GM11168 (cell line): ENCODE measurements at regions not wholly inside any gene's neighbourhood (a gene's known extent, or its start where the extent isn't known, plus 50 kb on each side); places are given as distances from the start of the nearest gene placed in this dataset.
"Not testable (repeated sequence)": the region's sequence is repeated elsewhere in the genome, so short reads cannot be mapped to it uniquely, and the experiment has no call there.

Experiments used
- in situ Hi-C: fragments of 300-500 bp; cut with MboI; formaldehyde crosslinking; loops from one replicate; pipeline ENCODE4 v1.12.0; 2022; ENCODE audit warnings: low sequenced_read_pairs; ENCODE audit not compliant: unreplicated experiment

- in situ Hi-C loops: loop anchor here (25.0 kb wide), 1 partner anchor 378 kb away; no protein-coding TSS in a partner anchor
Measured at GRCh38 chr20:22833851-22834250, 201.3 kb upstream of the SSTR4 start.

DNA sequence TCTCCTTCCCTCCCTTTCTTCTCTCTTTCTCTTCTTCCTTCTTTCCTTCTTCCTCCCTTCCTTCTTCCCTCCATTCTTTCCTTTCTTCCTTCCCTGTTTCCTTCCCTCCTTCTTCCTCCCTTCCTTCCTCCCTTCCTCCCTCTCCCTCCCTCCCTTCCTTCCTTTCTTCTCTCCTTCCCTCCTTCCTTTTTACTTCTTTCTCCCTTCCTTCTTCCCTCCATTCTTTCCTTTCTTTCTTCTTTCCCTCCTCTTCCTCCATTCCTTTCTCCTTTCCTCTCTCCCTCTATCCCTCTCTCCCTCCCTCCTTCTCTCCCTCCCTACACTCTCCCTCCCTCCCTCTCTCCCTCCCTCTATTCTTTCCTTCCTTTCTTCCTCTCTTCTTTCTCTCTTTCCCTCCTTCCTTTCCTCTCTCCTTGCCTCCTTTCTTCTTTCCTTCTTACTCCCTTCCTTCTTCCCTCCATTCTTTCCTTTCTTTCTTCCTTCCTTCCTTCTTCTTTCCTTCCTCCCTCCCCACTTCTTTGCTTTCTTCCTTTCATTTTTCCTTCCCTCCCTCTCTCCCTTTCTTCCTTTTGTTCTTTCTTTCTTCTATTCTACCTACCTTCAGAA lies 200.4 kb upstream of the SSTR4 start:
- in situ Hi-C loops: loop anchor here (25.0 kb wide), 1 partner anchor 378 kb away; no protein-coding TSS in a partner anchor

- in situ Hi-C loops: loop anchor here (25.0 kb wide), 1 partner anchor 376 kb away; no protein-coding TSS in a partner anchor
Measured at GRCh38 chr20:22836211-22836610, 198.9 kb upstream of the SSTR4 start.

GRCh38 chr20:22836877-22837276 lies 198.2 kb upstream of the SSTR4 start:
- in situ Hi-C loops: loop anchor here (25.0 kb wide), 1 partner anchor 375 kb away; no protein-coding TSS in a partner anchor

DNA sequence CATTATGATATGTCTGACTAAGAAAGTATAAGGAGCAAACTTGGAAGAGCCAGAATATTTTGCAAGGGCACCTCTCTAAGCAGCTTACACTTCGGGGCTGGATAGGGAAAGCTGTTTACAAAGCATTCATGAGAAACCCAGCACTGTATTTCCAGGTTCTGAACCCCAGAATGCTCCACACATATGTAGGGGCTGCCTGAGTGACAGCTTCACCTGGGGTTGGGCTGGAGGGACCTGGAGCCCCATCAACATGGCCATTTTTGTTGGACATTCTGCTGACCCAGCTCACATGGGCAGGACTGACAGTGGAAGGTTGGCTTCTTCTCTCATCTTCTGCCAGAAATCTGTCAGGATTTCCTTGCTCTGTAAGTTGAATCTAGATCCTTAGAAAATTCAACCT lies 197.1 kb upstream of the SSTR4 start:
- in situ Hi-C loops: loop anchor here (25.0 kb wide), 1 partner anchor 374 kb away; no protein-coding TSS in a partner anchor

DNA sequence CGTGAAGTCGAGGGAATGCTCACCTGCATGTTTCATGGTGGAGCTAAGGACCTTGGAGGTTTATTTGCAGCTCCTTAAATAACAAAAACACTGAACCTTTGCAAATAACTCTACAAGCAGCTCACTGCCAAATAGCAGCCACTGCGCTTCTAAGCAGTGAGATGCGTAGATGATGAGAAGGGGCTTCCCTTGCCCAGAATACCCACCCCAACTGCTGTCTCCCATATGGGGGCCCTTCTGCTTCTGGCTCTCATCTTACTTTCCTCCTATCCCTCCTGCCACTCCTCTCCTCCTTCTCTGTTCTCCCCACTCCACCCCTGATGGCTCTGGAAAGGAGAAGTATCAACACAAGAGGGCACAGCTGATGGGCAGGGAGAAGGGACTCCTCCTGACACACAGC lies 193.3 kb upstream of the SSTR4 start:
- in situ Hi-C loops: loop anchor here (25.0 kb wide), 1 partner anchor 370 kb away; no protein-coding TSS in a partner anchor

DNA sequence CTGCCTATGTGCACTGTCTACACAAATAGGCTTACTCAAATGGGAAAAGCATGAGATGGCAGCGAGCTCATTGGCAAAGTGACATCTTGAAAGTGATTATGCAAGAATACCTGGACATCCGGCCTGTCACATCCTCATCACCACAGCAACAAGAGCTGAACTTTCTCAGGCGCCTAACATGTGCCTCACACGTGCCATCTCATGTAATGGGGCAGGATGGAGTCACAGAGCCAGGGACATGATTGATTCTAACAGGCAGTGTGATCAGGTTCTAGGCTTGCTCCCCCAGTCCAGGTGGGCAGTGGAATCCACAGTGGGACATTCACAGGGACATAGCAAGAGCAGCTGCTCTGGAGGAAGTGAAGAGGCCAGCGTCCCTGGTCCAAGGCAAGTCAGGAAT lies 192.3 kb upstream of the SSTR4 start:
- in situ Hi-C loops: loop anchor here (25.0 kb wide), 1 partner anchor 370 kb away; no protein-coding TSS in a partner anchor

DNA sequence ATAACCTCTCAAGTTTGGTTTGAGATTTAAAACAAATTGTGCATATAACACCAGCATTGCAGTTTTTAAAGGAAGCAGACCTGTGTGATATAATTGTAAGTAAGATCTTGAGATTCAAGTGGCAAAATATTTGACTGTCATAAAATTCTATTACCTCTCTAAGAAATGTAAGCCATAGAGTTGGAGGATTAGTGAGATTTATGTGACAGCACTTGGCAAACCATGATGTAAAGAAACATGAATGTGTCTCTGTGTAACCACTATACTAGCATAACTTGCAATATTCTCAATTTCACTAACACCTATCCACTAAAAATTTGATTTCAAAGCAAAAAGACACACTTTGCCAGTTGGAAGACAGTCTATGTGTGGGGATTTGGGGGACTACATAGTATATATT lies 190.2 kb upstream of the SSTR4 start:
- in situ Hi-C loops: loop anchor here (25.0 kb wide), 1 partner anchor 367 kb away; no protein-coding TSS in a partner anchor

DNA sequence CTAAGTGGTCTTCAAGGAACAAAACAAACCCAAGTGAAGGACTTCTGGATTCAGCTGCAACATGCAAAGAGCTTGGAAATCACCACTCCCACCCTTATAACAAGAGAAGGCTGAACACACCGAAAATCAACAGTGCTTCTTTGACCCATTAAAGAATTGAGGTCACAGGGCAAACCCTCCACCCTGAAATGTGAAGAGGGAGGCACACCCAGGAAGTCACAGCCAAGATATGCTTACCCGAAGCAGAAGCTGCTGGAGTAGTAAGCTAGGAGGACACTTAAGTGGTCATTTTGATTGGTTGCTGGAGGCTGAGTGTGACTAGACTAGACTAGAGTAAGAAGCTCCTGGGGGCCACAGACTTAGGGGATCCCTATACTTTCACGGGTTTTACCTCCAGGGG lies 188.2 kb upstream of the SSTR4 start:
- in situ Hi-C loops: loop anchor here (25.0 kb wide), 1 partner anchor 365 kb away; no protein-coding TSS in a partner anchor

GRCh38 chr20:22848364-22848763 lies 186.7 kb upstream of the SSTR4 start:
- in situ Hi-C loops: loop anchor here (25.0 kb wide), 1 partner anchor 364 kb away; no protein-coding TSS in a partner anchor

DNA sequence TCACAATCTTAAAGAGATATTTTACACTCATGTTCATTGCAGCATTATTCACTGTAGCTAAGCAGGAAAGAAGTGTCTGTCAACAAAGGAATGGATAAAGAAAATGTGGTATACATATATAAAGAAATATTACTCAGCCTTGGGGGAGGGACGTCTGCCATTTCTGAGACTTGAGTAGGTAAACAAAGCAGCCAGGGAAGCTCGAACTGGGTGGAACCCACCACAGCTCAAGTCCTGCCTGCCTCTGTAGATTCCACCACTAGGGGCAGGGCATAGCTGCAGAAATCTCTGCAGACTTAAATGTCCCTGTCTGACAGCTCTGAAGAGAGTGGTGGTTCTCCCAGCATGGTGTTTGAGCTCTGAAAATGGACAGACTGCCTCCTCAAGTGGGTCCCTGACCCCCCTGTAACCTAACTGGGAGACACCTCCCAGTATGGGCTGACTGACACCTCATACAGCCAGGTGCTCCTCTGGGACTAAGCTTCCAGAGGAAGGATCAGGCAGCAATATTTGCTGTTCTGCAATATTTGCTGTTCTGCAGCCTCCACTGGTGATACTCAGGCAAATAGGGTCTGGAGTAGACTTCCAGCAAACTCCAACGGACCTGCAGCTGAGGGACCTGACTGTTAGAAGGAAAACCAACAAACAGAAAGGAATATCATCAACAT lies 183.3 kb upstream of the SSTR4 start:
- in situ Hi-C loops: not testable (repeated sequence)

- in situ Hi-C loops: no loop called here
Measured at GRCh38 chr20:22861231-22861980, 173.7 kb upstream of the SSTR4 start.

- in situ Hi-C loops: no loop called here
Measured at GRCh38 chr20:22861990-22862389, 173.1 kb upstream of the SSTR4 start.

GRCh38 chr20:22862671-22863230 lies 172.4 kb upstream of the SSTR4 start:
- in situ Hi-C loops: no loop called here

GRCh38 chr20:22863826-22864225 lies 171.3 kb upstream of the SSTR4 start:
- in situ Hi-C loops: no loop called here

DNA sequence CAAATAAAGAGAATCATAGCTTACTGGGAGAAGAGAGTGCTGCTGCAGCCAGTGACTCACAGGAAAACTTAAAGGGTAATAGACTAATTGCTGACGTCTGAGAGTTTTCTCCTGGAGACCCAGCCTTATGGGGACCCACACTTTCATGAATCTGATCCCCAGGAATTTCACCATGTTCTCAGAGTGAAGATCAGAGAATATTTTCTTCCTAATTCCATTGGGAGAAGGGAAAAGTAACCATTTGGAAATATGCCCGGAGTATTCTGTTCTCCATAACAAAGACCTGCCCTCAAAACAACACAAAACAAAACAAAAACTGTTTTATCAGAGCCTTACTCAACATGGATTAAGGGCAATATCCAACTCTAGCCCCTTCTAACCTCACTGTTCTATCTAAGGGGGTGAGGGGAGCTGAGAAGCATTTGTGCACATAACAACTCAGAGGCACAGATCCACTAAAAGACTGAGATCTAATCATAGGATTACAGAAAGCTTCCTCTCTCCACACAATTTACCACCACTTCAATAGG lies 168.2 kb upstream of the SSTR4 start:
- in situ Hi-C loops: no loop called here

DNA sequence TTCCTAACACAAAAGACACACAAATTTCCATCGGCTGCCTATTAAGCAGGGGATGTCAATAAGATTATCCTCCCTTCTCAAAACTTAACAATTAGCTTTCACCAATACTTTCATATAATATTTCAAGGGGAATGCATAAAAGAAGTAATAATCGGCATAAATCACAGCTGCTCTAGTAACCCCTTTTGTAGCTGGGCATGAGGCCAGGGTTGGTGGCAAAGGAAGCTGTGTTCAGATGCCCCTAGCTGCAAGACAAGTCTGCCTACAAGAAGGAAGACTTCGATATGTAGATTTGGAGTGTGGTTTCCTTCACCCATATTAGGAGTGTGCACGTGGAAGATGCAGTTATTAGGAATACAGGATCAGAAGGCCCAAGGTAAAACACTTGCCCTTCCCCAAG lies 156.9 kb upstream of the SSTR4 start:
- in situ Hi-C loops: no loop called here

DNA sequence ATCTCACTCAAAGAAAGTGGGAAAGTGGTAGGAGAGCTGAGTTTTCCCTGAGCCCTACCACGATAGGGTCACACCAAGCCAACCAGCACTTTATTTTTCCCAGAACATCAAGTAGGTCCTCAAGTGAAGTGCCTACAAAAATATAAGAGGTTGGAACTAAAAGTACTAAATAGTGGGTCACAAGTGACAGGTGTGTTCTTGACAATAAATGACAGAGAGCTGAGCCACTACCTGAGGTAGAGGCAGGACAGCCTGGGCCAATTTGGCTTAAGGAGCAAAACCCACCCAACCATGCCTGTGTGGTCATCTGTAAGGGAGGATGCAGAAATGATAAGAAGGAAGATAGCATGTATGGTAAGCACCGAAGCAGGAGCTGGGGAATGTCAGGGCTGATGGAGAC lies 154.8 kb upstream of the SSTR4 start:
- in situ Hi-C loops: no loop called here

GRCh38 chr20:22887796-22888195 lies 147.3 kb upstream of the SSTR4 start:
- in situ Hi-C loops: no loop called here

DNA sequence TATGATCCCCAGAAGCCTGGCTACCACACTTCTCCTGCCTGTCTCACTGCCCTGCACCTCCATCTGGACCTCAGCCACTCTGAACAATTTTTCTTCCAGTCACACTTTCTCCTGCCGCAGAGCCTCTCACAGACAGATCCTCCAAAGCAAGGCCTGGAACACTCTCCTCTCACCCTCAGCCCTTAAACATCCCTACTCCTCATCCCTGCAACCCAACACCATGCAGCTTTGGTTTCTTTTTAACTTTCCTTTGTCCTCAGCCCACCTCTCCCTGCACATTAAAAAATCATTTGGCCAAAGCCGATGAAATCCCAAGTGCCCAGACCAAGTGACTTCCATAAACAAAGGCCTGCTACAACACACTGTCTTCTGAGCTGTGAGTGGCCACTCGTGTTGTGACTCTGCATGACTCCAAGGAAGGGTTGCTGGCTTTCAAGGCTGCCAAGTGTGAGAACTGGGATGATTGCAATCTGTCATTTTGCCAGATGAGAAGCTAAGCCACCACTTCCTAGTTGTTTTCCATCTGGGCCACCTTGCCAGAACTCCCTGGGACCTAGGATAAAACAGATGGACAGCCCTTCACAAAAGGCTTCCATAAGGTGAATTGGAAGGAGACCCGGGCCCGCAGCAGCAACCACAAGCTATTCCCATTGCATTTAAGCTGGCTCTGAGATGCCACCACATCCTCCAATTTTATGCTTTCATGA lies 144.4 kb upstream of the SSTR4 start:
- in situ Hi-C loops: no loop called here
